ENCODE measurements at regions not wholly inside any gene's neighbourhood (a gene's known extent, or its start where the extent isn't known, plus 50 kb on each side); places are given as distances from the start of the nearest gene placed in this dataset.

GRCh38 chr10:131728286-131729228, 172.3 kb upstream of the PPP2R2D start:
- H3K4me3 ChIP-seq (ENCODE audit: low read depth in 1 of 5, low read length in 5 of 5) = no peak overlapping the region
- H3K27me3 ChIP-seq (ENCODE audit: control insufficient read depth in 5 of 5, insufficient read depth in 4 of 5, low read length in 5 of 5) = peaks cover 3 to 10% (median 5%) of the 10 kb centered on the region in 5 donors
- peaks cover 0 to 14% (median 9%) of the 10 kb centered on the region in 5 donors for H3K4me1 ChIP-seq (ENCODE audit: control insufficient read depth in 5 of 5, insufficient read depth in 5 of 5, low read length in 5 of 5)
- H3K9me3 ChIP-seq (ENCODE audit: control insufficient read depth in 5 of 5, low read length in 5 of 5) = peaks cover 3 to 17% (median 13%) of the 10 kb centered on the region in 5 donors
- H3K36me3 ChIP-seq (ENCODE audit: control insufficient read depth in 5 of 5, insufficient read depth in 5 of 5, low read length in 5 of 5) = no peaks in the 10 kb centered on the region
- H3K9ac ChIP-seq (ENCODE audit: low read length in 5 of 5) = no peak overlapping the region
- no peak overlapping the region for H3K27ac ChIP-seq (ENCODE audit: low read depth, low read length)

GRCh38 chr10:131729361-131729760, 171.4 kb upstream of the PPP2R2D start:
- peaks cover 3 to 17% (median 13%) of the 10 kb centered on the region in 5 donors for H3K9me3 ChIP-seq (ENCODE audit: control insufficient read depth in 5 of 5, low read length in 5 of 5)
- H3K4me1 ChIP-seq (ENCODE audit: control insufficient read depth in 5 of 5, insufficient read depth in 5 of 5, low read length in 5 of 5) = peaks cover 0 to 14% (median 9%) of the 10 kb centered on the region in 5 donors
- no peaks in the 10 kb centered on the region for H3K36me3 ChIP-seq (ENCODE audit: control insufficient read depth in 5 of 5, insufficient read depth in 5 of 5, low read length in 5 of 5)
- H3K9ac ChIP-seq (ENCODE audit: low read length in 5 of 5) = no peak overlapping the region
- H3K27me3 ChIP-seq (ENCODE audit: control insufficient read depth in 5 of 5, insufficient read depth in 4 of 5, low read length in 5 of 5) = peaks cover 3 to 10% (median 5%) of the 10 kb centered on the region in 5 donors
- H3K27ac ChIP-seq (ENCODE audit: low read depth, low read length) = no peak overlapping the region
- no peak overlapping the region for H3K4me3 ChIP-seq (ENCODE audit: low read depth in 1 of 5, low read length in 5 of 5)

GRCh38 chr10:131729938-131730660, 170.7 kb upstream of the PPP2R2D start:
- no peaks in the 10 kb centered on the region for H3K36me3 ChIP-seq (ENCODE audit: control insufficient read depth in 5 of 5, insufficient read depth in 5 of 5, low read length in 5 of 5)
- H3K9me3 ChIP-seq (ENCODE audit: control insufficient read depth in 5 of 5, low read length in 5 of 5) = peaks cover 3 to 17% (median 13%) of the 10 kb centered on the region in 5 donors
- no peak overlapping the region for H3K9ac ChIP-seq (ENCODE audit: low read length in 5 of 5)
- no peak overlapping the region for H3K27ac ChIP-seq (ENCODE audit: low read depth, low read length)
- no peak overlapping the region for H3K4me3 ChIP-seq (ENCODE audit: low read depth in 1 of 5, low read length in 5 of 5)
- peaks cover 0 to 14% (median 9%) of the 10 kb centered on the region in 5 donors for H3K4me1 ChIP-seq (ENCODE audit: control insufficient read depth in 5 of 5, insufficient read depth in 5 of 5, low read length in 5 of 5)
- H3K27me3 ChIP-seq (ENCODE audit: control insufficient read depth in 5 of 5, insufficient read depth in 4 of 5, low read length in 5 of 5) = peaks cover 3 to 10% (median 5%) of the 10 kb centered on the region in 5 donors

- Histone ChIP-seq H3K9me3 (ENCODE audit: control insufficient read depth in 5 of 5, low read length in 5 of 5) (peaks cover 3 to 17% (median 13%) of the 10 kb centered on the region in 5 donors), H3K4me3 (ENCODE audit: low read depth in 1 of 5, low read length in 5 of 5) (no peak overlapping the region), H3K27ac (ENCODE audit: low read depth, low read length) (no peak overlapping the region), H3K27me3 (ENCODE audit: control insufficient read depth in 5 of 5, insufficient read depth in 4 of 5, low read length in 5 of 5) (peaks cover 0 to 7% (median 4%) of the 10 kb centered on the region in 5 donors), H3K36me3 (ENCODE audit: control insufficient read depth in 5 of 5, insufficient read depth in 5 of 5, low read length in 5 of 5) (no peaks in the 10 kb centered on the region), H3K4me1 (ENCODE audit: control insufficient read depth in 5 of 5, insufficient read depth in 5 of 5, low read length in 5 of 5) (peaks cover 0 to 10% (median 9%) of the 10 kb centered on the region in 5 donors), H3K9ac (ENCODE audit: low read length in 5 of 5) (no peak overlapping the region)
Observed at GRCh38 chr10:131730771-131731497, 169.9 kb upstream of the PPP2R2D start.

GRCh38 chr10:131731780-131732630, 168.8 kb upstream of the PPP2R2D start:
- Histone ChIP-seq H3K27ac (ENCODE audit: low read depth, low read length) (no peak overlapping the region), H3K9ac (ENCODE audit: low read length in 5 of 5) (no peak overlapping the region), H3K4me3 (ENCODE audit: low read depth in 1 of 5, low read length in 5 of 5) (peak overlapping the region in 2 of 5 donors; percentile 35 to 48), H3K4me1 (ENCODE audit: control insufficient read depth in 5 of 5, insufficient read depth in 5 of 5, low read length in 5 of 5) (no peaks in the 10 kb centered on the region), H3K27me3 (ENCODE audit: control insufficient read depth in 5 of 5, insufficient read depth in 4 of 5, low read length in 5 of 5) (peaks cover 0 to 7% (median 4%) of the 10 kb centered on the region in 5 donors), H3K36me3 (ENCODE audit: control insufficient read depth in 5 of 5, insufficient read depth in 5 of 5, low read length in 5 of 5) (no peaks in the 10 kb centered on the region), H3K9me3 (ENCODE audit: control insufficient read depth in 5 of 5, low read length in 5 of 5) (peaks cover 3 to 17% (median 13%) of the 10 kb centered on the region in 5 donors)

GRCh38 chr10:131732631-131733127, 168.1 kb upstream of the PPP2R2D start:
- Histone ChIP-seq H3K36me3 (ENCODE audit: control insufficient read depth in 5 of 5, insufficient read depth in 5 of 5, low read length in 5 of 5) (no peaks in the 10 kb centered on the region), H3K9ac (ENCODE audit: low read length in 5 of 5) (no peak overlapping the region), H3K9me3 (ENCODE audit: control insufficient read depth in 5 of 5, low read length in 5 of 5) (peaks cover 3 to 17% (median 13%) of the 10 kb centered on the region in 5 donors), H3K27me3 (ENCODE audit: control insufficient read depth in 5 of 5, insufficient read depth in 4 of 5, low read length in 5 of 5) (peaks cover 0 to 11% (median 7%) of the 10 kb centered on the region in 5 donors), H3K4me1 (ENCODE audit: control insufficient read depth in 5 of 5, insufficient read depth in 5 of 5, low read length in 5 of 5) (no peaks in the 10 kb centered on the region), H3K27ac (ENCODE audit: low read depth, low read length) (no peak overlapping the region), H3K4me3 (ENCODE audit: low read depth in 1 of 5, low read length in 5 of 5) (peak overlapping the region in 2 of 5 donors; percentile 35 to 48)

- no peaks in the 10 kb centered on the region for H3K4me1 ChIP-seq (ENCODE audit: control insufficient read depth in 5 of 5, insufficient read depth in 5 of 5, low read length in 5 of 5)
- H3K9ac ChIP-seq (ENCODE audit: low read length in 5 of 5) = no peak overlapping the region
- H3K4me3 ChIP-seq (ENCODE audit: low read depth in 1 of 5, low read length in 5 of 5) = no peak overlapping the region
- H3K9me3 ChIP-seq (ENCODE audit: control insufficient read depth in 5 of 5, low read length in 5 of 5) = peaks cover 3 to 17% (median 13%) of the 10 kb centered on the region in 5 donors
- H3K27me3 ChIP-seq (ENCODE audit: control insufficient read depth in 5 of 5, insufficient read depth in 4 of 5, low read length in 5 of 5) = peaks cover 0 to 17% (median 11%) of the 10 kb centered on the region in 5 donors
- H3K27ac ChIP-seq (ENCODE audit: low read depth, low read length) = no peak overlapping the region
- H3K36me3 ChIP-seq (ENCODE audit: control insufficient read depth in 5 of 5, insufficient read depth in 5 of 5, low read length in 5 of 5) = no peaks in the 10 kb centered on the region
Observed at GRCh38 chr10:131733596-131733995, 167.2 kb upstream of the PPP2R2D start.

GRCh38 chr10:131735577-131735976, 165.2 kb upstream of the PPP2R2D start:
- H3K4me3 ChIP-seq (ENCODE audit: low read depth in 1 of 5, low read length in 5 of 5) = no peak overlapping the region
- peaks cover 0 to 21% (median 15%) of the 10 kb centered on the region in 5 donors for H3K27me3 ChIP-seq (ENCODE audit: control insufficient read depth in 5 of 5, insufficient read depth in 4 of 5, low read length in 5 of 5)
- H3K9me3 ChIP-seq (ENCODE audit: control insufficient read depth in 5 of 5, low read length in 5 of 5) = peaks cover 3 to 24% (median 13%) of the 10 kb centered on the region in 5 donors
- H3K27ac ChIP-seq (ENCODE audit: low read depth, low read length) = no peak overlapping the region
- no peaks in the 10 kb centered on the region for H3K4me1 ChIP-seq (ENCODE audit: control insufficient read depth in 5 of 5, insufficient read depth in 5 of 5, low read length in 5 of 5)
- H3K36me3 ChIP-seq (ENCODE audit: control insufficient read depth in 5 of 5, insufficient read depth in 5 of 5, low read length in 5 of 5) = no peaks in the 10 kb centered on the region
- H3K9ac ChIP-seq (ENCODE audit: low read length in 5 of 5) = no peak overlapping the region
